Spleen (tissue), 11 donors: ENCODE measurements at regions not wholly inside any gene's neighbourhood (a gene's known extent, or its start where the extent isn't known, plus 50 kb on each side); places are given as distances from the start of the nearest gene placed in this dataset.

Source experiments
- DNase-seq: peaks from one replicate; pipeline ENCODE4 v3.0.0-alpha.2; 2020
- H3K27ac ChIP-seq, 8 donors: fragments of 200-600 bp; sonication (generic) in 7 of 8; 1 replicate in 4 of 8; 2 replicates in 4 of 8; pipeline versions ENCODE4 v1.5.0 to v1.8.0; 2016 to 2021; ENCODE audit warnings: inconsistent platforms in 4 of 8, mild to moderate bottlenecking in 4 of 8, moderate library complexity in 1 of 8
- H3K27me3 ChIP-seq, 7 donors: fragments of 200-600 bp; sonication (generic) in 6 of 7; replicated peaks in 1 of 7; 1 replicate in 4 of 7; 2 replicates in 3 of 7; pipeline versions ENCODE4 v1.5.0 to v1.8.0; 2016 to 2021; ENCODE audit warnings: inconsistent platforms in 3 of 7, mild to moderate bottlenecking in 1 of 7
- H3K36me3 ChIP-seq, 6 donors: fragments of 200-600 bp; sonication (generic) in 5 of 6; 1 replicate in 4 of 6; 2 replicates in 2 of 6; pipeline versions ENCODE4 v1.5.0 to v1.8.0; 2016 to 2021; ENCODE audit warnings: inconsistent platforms in 2 of 6
- H3K4me1 ChIP-seq, 6 donors: fragments of 200-600 bp; sonication (generic) in 5 of 6; 1 replicate in 3 of 6; 2 replicates in 3 of 6; pipeline versions ENCODE4 v1.5.0 to v1.8.0; 2016 to 2021; ENCODE audit warnings: inconsistent platforms in 3 of 6
- H3K4me3 ChIP-seq, 8 donors: fragments of 200-600 bp; sonication (generic) in 7 of 8; 1 replicate in 4 of 8; 2 replicates in 4 of 8; pipeline versions ENCODE4 v1.5.0 to v1.8.0; 2016 to 2021; ENCODE audit warnings: inconsistent platforms in 4 of 8, mild to moderate bottlenecking in 4 of 8, moderate library complexity in 2 of 8
- H3K9me3 ChIP-seq, 8 donors: fragments of 200-600 bp; sonication (generic) in 7 of 8; 1 replicate in 4 of 8; 2 replicates in 4 of 8; pipeline versions ENCODE4 v1.5.0 to v1.8.0; 2016 to 2021; ENCODE audit warnings: inconsistent platforms in 4 of 8
- CTCF ChIP-seq, 11 experiments: fragments of 200-600 bp in 7 of 11; fragments of 450-650 bp in 4 of 11; sonication (generic) in 4 of 11; IDR thresholded peaks in 8 of 11; conservative IDR thresholded peaks in 3 of 11; 1 replicate in 7 of 11; 2 replicates in 4 of 11; pipeline versions ENCODE4 v1.4.0 to v1.8.0; 2016 to 2021; ENCODE audit warnings: antibody characterized with exemption in 11 of 11, inconsistent platforms in 4 of 11, mild to moderate bottlenecking in 1 of 11
- POLR2A ChIP-seq, 3 donors: fragments of 450-650 bp; IDR thresholded peaks; one replicate each; pipeline ENCODE4 v1.5.1; 2017; ENCODE audit warnings: antibody characterized with exemption in 3 of 3, mild to moderate bottlenecking in 1 of 3
- POLR2AphosphoS5 ChIP-seq, 3 donors: sonication (generic); formaldehyde crosslinking; IDR thresholded peaks; one replicate each; pipeline ENCODE4 v1.5.1; 2017; ENCODE audit warnings: antibody characterized with exemption in 3 of 3
- WGBS, 5 donors: extraction: QIAGEN DNeasy Blood & Tissue Kit in 3 of 5; methylation state at CpG; one replicate each; pipeline versions ENCODE4 v1.1.5 to v1.1.7; 2013 to 2018; 5-methylcytosine and 5-hydroxymethylcytosine counted together
- intact Hi-C: fragments of 100-400 bp; cut with DNase I; formaldehyde crosslinking; loops from one replicate; pipeline ENCODE4 v1.15.0; 2023; ENCODE audit warnings: low total_unique reads
- donor health status: healthy with polysubstance abuse.
- donor health status: DM: no; HTN: no; CAD: no; lungs with moderate emphysema.
- donor health status: DM: no; HTN: no; CAD: no.
- donor health status: Bipolar disorder and iron deficiency.
- donor health status: healthy.
- donor health status: DM: no; HTN: no; CAD: no.
- donor health status: DM: yes; HTN: yes; CAD: no.

- Histone ChIP-seq H3K9me3 (no peaks in the 10 kb centered on the region), H3K27ac (no peak overlapping the region), H3K27me3 (no peaks in the 10 kb centered on the region), H3K4me1 (no peaks in the 10 kb centered on the region), H3K36me3 (no peaks in the 10 kb centered on the region), H3K4me3 (no peak overlapping the region)
- intact Hi-C loops, result no loop called here
- no peak for DNase-seq
- no peak for TF ChIP-seq POLR2A (IDR thresholded peaks at IDR 0.05)
- TF ChIP-seq POLR2AphosphoS5 (IDR thresholded peaks at IDR 0.05), result no peak
- no peak for TF ChIP-seq CTCF (IDR thresholded peaks at IDR 0.05 in 8 of 11, conservative IDR thresholded peaks at IDR 0.05 in 3 of 11)
- WGBS, 5 donors, result 32 to 51% (median 39%) methylated on average over 4 of the region's 4 CpGs
Measured at GRCh38 chr3:81173514-81173913, 587.9 kb downstream of the GBE1 start.

GRCh38 chr3:81170298-81170697 lies 591.1 kb downstream of the GBE1 start:
- intact Hi-C loops, result no loop called here
- no peak for TF ChIP-seq POLR2A (IDR thresholded peaks at IDR 0.05)
- no peaks in the 10 kb centered on the region for H3K27me3 ChIP-seq
- H3K4me3 ChIP-seq, result no peak overlapping the region
- no peaks in the 10 kb centered on the region for H3K36me3 ChIP-seq
- DNase-seq, result no peak
- no peak overlapping the region for H3K27ac ChIP-seq
- no peaks in the 10 kb centered on the region for H3K9me3 ChIP-seq
- no peaks in the 10 kb centered on the region for H3K4me1 ChIP-seq

GRCh38 chr3:81164806-81165205 lies 596.6 kb downstream of the GBE1 start:
- intact Hi-C loops, result no loop called here
- Histone ChIP-seq H3K27ac (no peak overlapping the region), H3K4me3 (no peak overlapping the region), H3K27me3 (no peaks in the 10 kb centered on the region), H3K9me3 (no peaks in the 10 kb centered on the region), H3K4me1 (no peaks in the 10 kb centered on the region), H3K36me3 (no peaks in the 10 kb centered on the region)
- TF ChIP-seq POLR2AphosphoS5 (IDR thresholded peaks at IDR 0.05), result no peak
- no peak for TF ChIP-seq POLR2A (IDR thresholded peaks at IDR 0.05)
- no peak for TF ChIP-seq CTCF (IDR thresholded peaks at IDR 0.05 in 8 of 11, conservative IDR thresholded peaks at IDR 0.05 in 3 of 11)
- WGBS, 5 donors, result 89 to 95% (median 92%) methylated on average over 3 of the region's 3 CpGs
- no peak for DNase-seq

- WGBS, 5 donors, result 64 to 87% (median 76%) methylated on average over 1 of the region's 1 CpG
- no peaks in the 10 kb centered on the region for H3K4me1 ChIP-seq
- peaks cover 0 to 13% (median 2%) of the 10 kb centered on the region in 8 donors for H3K9me3 ChIP-seq
- H3K4me3 ChIP-seq, result no peak overlapping the region
- H3K27me3 ChIP-seq, result no peaks in the 10 kb centered on the region
- no peak for TF ChIP-seq POLR2AphosphoS5 (IDR thresholded peaks at IDR 0.05)
- no peak for TF ChIP-seq CTCF (IDR thresholded peaks at IDR 0.05 in 8 of 11, conservative IDR thresholded peaks at IDR 0.05 in 3 of 11)
- TF ChIP-seq POLR2A (IDR thresholded peaks at IDR 0.05), result no peak
- intact Hi-C loops, result no loop called here
- DNase-seq, result no peak
- H3K27ac ChIP-seq, result no peak overlapping the region
- no peaks in the 10 kb centered on the region for H3K36me3 ChIP-seq
Measured at GRCh38 chr3:81161851-81162250, 599.6 kb downstream of the GBE1 start.

GRCh38 chr3:81161100-81161499 lies 600.3 kb downstream of the GBE1 start:
- Histone ChIP-seq H3K27ac (no peak overlapping the region), H3K4me3 (no peak overlapping the region), H3K27me3 (no peaks in the 10 kb centered on the region), H3K36me3 (no peaks in the 10 kb centered on the region), H3K9me3 (peaks cover 0 to 20% (median 7%) of the 10 kb centered on the region in 8 donors), H3K4me1 (no peaks in the 10 kb centered on the region)
- intact Hi-C loops, result no loop called here
- no peak for DNase-seq
- 60 to 77% (median 75%) methylated on average over 4 of the region's 4 CpGs for WGBS, 5 donors
- TF ChIP-seq CTCF (IDR thresholded peaks at IDR 0.05 in 8 of 11, conservative IDR thresholded peaks at IDR 0.05 in 3 of 11), result no peak
- no peak for TF ChIP-seq POLR2A (IDR thresholded peaks at IDR 0.05)
- TF ChIP-seq POLR2AphosphoS5 (IDR thresholded peaks at IDR 0.05), result no peak
